ENCODE measurements at regions not wholly inside any gene's neighbourhood (a gene's known extent, or its start where the extent isn't known, plus 50 kb on each side); places are given as distances from the start of the nearest gene placed in this dataset.

DNA sequence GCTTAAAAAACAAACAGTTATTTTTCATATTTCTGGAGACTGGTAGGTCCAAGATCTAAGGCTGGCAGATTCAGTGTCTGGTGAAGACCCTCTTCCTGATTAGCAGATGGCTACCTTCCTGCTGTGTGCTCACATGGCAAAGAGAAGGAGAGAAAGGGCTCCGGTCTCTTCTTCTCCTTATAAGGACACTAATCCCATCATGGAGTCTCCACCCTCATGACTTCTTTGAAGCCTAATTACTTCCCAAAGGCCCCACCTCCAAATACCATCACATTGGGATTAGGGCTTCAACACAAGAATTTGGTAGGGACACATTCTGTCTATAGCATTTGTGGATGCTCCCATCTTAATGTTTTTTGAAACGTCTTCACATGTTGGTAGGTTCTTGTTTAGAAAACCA, 391.1 kb downstream of the TMEM161B start:
- TF ChIP-seq POLR2AphosphoS5 (IDR thresholded peaks at IDR 0.05), result no peak
- TF ChIP-seq, protein P1, sequence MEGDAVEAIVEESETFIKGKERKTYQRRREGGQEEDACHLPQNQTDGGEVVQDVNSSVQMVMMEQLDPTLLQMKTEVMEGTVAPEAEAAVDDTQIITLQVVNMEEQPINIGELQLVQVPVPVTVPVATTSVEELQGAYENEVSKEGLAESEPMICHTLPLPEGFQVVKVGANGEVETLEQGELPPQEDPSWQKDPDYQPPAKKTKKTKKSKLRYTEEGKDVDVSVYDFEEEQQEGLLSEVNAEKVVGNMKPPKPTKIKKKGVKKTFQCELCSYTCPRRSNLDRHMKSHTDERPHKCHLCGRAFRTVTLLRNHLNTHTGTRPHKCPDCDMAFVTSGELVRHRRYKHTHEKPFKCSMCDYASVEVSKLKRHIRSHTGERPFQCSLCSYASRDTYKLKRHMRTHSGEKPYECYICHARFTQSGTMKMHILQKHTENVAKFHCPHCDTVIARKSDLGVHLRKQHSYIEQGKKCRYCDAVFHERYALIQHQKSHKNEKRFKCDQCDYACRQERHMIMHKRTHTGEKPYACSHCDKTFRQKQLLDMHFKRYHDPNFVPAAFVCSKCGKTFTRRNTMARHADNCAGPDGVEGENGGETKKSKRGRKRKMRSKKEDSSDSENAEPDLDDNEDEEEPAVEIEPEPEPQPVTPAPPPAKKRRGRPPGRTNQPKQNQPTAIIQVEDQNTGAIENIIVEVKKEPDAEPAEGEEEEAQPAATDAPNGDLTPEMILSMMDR (IDR thresholded peaks at IDR 0.05), result no peak

Data from sigmoid colon (tissue), 4 donors.